ENCODE measurements at regions not wholly inside any gene's neighbourhood (a gene's known extent, or its start where the extent isn't known, plus 50 kb on each side); places are given as distances from the start of the nearest gene placed in this dataset.

DNA sequence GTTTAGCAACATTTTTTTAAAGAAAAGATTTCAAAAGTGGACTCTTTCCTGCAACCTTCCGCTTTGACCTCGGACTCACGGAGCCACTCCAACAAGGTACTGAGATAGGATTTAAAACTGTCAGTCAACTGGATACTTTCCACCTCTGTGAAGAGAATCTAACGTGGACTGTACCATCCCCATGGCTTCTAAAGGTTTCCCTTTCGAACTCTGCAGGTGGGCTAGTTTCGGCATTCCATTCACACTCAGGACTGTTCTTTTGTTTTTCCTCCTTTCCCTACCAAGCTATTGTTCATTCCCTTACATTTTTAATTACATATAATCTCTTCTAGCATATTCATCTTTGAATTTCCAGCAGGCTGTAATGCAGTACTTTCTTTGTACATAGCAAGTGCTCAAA is 88.5 kb upstream of the AKIP1 start:
- Histone ChIP-seq H3K9ac (no peak overlapping the region), H3K36me3 (no peaks in the 10 kb centered on the region), H3K27ac (no peak overlapping the region), H4K20me1 (no peaks in the 10 kb centered on the region), H3K27me3 (no peaks in the 10 kb centered on the region), H3K9me3 (replicated peaks in 1 of 11) (peaks cover 0 to 8% (median 0%) of the 10 kb centered on the region in 11 experiments; a peak in 3 of 22 replicates), H3K4me2 (no peak overlapping the region), H3K4me3 (no peak overlapping the region), H3K4me1 (peaks cover 8 to 19% (median 15%) of the 10 kb centered on the region in 10 experiments)
- TF ChIP-seq Cebpa-rat (IDR thresholded peaks at IDR 0.05), result no peak

DNA sequence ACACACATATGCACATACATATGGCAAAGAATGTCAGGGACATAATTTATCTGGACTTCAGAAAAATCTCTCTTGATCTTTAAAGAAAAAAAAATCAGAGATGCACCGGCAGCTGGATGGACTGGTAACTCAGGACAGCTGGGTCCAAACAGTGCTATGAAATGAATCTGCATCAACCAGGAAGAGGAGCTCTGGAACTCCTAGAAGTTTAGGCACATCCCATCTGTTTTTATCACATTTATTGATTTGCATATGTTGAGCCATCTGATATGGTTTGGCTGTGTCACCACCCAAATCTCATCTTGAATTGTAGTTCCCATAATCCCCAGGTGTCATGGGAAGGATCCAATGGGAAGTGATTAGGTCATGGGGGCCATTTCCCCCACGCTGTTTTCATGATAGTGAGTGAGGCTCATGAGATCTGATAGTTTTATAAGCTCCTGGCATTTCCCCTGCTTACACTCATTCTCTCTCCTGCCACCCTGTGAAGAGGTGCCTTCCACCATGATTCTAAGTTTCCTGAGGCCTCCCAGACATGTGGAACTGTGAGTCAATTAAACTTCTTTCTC is 87.7 kb upstream of the AKIP1 start:
- H3K4me1 ChIP-seq, result peaks cover 16 to 27% (median 23%) of the 10 kb centered on the region in 10 experiments
- no peak overlapping the region for H3K4me2 ChIP-seq
- H4K20me1 ChIP-seq, result no peaks in the 10 kb centered on the region
- no peak overlapping the region for H3K9ac ChIP-seq
- no peak overlapping the region for H3K4me3 ChIP-seq
- H3K9me3 ChIP-seq (replicated peaks in 1 of 11), result peaks cover 0 to 8% (median 0%) of the 10 kb centered on the region in 11 experiments; a peak in 3 of 22 replicates
- H3K27ac ChIP-seq, result no peak overlapping the region
- H3K27me3 ChIP-seq, result no peaks in the 10 kb centered on the region
- no peaks in the 10 kb centered on the region for H3K36me3 ChIP-seq
- TF ChIP-seq Cebpa-rat (IDR thresholded peaks at IDR 0.05), result no peak

DNA sequence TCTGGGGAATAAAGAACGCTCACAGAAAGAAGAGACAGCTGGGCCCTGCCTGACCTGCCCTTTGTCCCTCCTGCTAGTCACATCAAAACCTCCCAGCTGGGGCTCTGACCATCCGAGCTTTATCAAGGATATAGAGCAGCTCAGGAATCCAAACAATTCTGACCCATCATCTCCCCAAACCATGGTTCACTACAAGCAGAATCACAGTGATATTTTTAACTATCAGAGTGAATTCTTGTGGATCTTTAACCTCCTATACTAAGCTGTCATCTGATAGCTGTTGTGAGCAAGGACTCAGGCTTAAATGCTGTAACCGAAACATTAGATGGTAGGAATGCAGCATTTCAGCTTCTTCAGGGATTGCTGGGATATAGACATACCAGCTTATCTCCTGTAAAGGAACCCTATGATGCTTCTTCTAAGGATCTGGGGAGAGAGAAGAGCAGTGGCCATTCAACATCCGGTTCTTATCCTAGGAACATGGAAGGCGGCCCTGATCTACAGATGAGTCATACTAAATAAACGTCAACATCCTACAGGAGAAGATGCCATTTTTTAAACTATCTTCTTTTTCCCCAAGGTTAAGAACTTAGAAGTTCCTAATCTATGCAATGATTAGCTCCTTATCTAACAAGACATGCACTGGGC is 84.7 kb upstream of the AKIP1 start:
- Histone ChIP-seq H3K4me3 (no peak overlapping the region), H4K20me1 (no peaks in the 10 kb centered on the region), H3K9ac (no peak overlapping the region), H3K27ac (no peak overlapping the region), H3K27me3 (no peaks in the 10 kb centered on the region), H3K36me3 (no peaks in the 10 kb centered on the region), H3K4me1 (peaks cover 28 to 57% (median 51%) of the 10 kb centered on the region in 10 experiments), H3K4me2 (peak overlapping the region in 10 of 11 experiments; percentile 16 to 65 (median 51); a peak in 18 of 22 replicates), H3K9me3 (replicated peaks in 1 of 11) (peaks cover 0 to 8% (median 0%) of the 10 kb centered on the region in 11 experiments; a peak in 3 of 22 replicates)
- no peak for TF ChIP-seq Cebpa-rat (IDR thresholded peaks at IDR 0.05)

DNA sequence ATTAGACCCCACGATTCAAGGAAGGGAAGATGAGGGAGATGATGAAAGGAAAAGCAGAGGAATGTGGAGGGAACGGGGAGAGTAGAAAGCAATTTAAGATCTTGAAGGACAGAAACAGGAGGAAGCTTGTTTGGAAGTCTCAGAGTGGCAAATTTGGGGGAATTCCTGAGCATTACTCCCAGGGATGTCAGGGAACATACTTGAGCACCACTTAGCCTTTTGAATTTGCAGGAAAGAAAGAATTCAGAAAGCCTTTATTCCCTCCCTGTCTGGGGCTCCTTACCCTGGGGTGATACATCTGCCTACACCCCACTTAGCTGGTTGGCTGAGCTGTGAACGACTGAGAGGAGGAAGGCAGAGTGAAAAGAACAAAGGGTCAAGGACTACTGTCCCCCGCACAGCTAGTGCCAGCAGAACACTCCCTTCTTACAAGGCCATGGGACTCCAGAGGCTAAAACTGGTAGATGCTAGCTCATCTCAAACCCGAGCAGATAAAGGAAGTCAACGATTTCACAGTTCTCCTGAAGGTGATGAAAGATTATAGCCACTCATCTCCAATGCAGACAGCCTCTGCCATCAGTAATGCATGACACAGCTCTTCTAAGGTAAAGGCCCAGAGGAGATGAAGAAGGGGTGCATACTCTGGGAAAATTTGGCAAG is 84.0 kb upstream of the AKIP1 start:
- H3K27ac ChIP-seq, result no peak overlapping the region
- H3K9me3 ChIP-seq (replicated peaks in 1 of 11), result peaks cover 0 to 8% (median 0%) of the 10 kb centered on the region in 11 experiments; a peak in 3 of 22 replicates
- H3K36me3 ChIP-seq, result no peaks in the 10 kb centered on the region
- peaks cover 35 to 64% (median 59%) of the 10 kb centered on the region in 10 experiments for H3K4me1 ChIP-seq
- peak overlapping the region in 9 of 11 experiments; percentile 2 to 67 (median 64); a peak in 15 of 22 replicates for H3K4me2 ChIP-seq
- TF ChIP-seq Cebpa-rat (IDR thresholded peaks at IDR 0.05), result no peak
- no peaks in the 10 kb centered on the region for H4K20me1 ChIP-seq
- H3K9ac ChIP-seq, result no peak overlapping the region
- no peak overlapping the region for H3K4me3 ChIP-seq
- no peaks in the 10 kb centered on the region for H3K27me3 ChIP-seq

DNA sequence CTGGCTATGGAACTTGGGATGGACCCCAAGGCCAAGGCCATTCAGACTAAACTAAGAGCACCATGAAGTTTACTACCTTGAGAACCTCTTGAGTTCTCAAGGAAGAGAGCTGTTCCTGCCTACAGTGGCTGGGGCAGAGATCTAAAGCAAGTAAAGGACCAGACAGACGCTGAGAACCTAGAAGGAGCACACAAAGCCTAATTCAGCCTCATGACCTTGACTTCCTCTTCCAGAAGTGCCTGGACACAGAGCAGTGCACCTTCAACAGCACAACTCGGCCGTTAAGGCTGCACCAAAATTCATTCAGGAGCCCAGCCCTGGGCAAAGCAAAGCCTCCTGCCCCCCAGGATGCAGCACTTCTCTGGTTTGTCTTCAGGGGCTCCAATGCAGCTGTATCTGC is 82.9 kb upstream of the AKIP1 start:
- H3K9me3 ChIP-seq (replicated peaks in 1 of 11), result peaks cover 0 to 8% (median 0%) of the 10 kb centered on the region in 11 experiments; a peak in 3 of 22 replicates
- TF ChIP-seq Cebpa-rat (IDR thresholded peaks at IDR 0.05), result no peak
- H3K9ac ChIP-seq, result no peak overlapping the region
- H3K27ac ChIP-seq, result peak overlapping the region in 3 of 11 experiments; percentile 7 to 14 (median 8); a peak in 2 of 22 replicates
- no peaks in the 10 kb centered on the region for H3K27me3 ChIP-seq
- peak overlapping the region; percentile 41 to 72 (median 65) for H3K4me2 ChIP-seq
- no peaks in the 10 kb centered on the region for H3K36me3 ChIP-seq
- no peak overlapping the region for H3K4me3 ChIP-seq
- no peaks in the 10 kb centered on the region for H4K20me1 ChIP-seq
- H3K4me1 ChIP-seq, result peaks cover 45 to 75% (median 69%) of the 10 kb centered on the region in 10 experiments

DNA sequence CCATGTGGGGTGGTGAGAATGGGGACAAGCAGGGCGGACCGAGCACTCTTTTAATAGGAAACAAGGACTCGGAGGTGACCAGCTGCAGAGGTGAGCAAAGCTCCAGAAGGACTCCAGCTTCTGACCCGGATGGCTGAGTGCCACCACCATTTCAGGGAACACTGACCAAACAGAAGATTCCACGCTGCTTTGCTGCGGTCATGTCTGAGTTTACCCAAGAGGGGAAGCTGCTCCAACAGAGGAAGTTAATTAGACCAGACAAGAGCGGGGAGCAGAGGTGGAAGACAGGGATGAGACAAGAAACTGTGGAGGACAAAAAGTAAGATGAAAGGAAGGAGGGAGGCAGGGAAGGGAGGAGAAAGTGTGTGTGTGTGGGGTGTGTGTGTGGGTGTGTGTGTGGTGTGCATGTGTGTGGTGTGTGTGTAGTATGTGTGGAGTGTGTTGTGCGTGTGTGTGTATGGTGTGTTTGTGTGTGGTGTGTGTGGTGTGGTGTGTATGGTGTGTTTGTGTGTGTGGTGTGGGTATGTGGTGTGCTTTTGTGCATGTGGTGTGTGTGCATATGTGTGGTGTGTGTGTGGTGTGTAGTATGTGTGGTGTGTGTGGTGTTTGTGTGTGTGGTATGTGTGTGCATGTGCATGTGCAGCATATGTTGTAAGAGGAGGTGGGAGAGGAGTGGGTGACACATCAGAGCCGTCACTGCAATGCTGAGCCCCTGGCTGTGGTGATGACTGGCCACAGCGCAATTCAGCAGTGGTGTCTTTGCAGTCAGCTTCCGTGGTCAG is 82.2 kb upstream of the AKIP1 start:
- Histone ChIP-seq H3K27ac (peak overlapping the region in 3 of 11 experiments; percentile 7 to 14 (median 8); a peak in 2 of 22 replicates), H3K9ac (no peak overlapping the region), H3K4me1 (peaks cover 52 to 82% (median 76%) of the 10 kb centered on the region in 10 experiments), H3K4me3 (no peak overlapping the region), H3K4me2 (peak overlapping the region; percentile 41 to 72 (median 65)), H3K9me3 (replicated peaks in 1 of 11) (peaks cover 0 to 8% (median 0%) of the 10 kb centered on the region in 11 experiments; a peak in 3 of 22 replicates), H3K36me3 (no peaks in the 10 kb centered on the region), H4K20me1 (no peaks in the 10 kb centered on the region), H3K27me3 (no peaks in the 10 kb centered on the region)
- TF ChIP-seq Cebpa-rat (IDR thresholded peaks at IDR 0.05), result no peak

DNA sequence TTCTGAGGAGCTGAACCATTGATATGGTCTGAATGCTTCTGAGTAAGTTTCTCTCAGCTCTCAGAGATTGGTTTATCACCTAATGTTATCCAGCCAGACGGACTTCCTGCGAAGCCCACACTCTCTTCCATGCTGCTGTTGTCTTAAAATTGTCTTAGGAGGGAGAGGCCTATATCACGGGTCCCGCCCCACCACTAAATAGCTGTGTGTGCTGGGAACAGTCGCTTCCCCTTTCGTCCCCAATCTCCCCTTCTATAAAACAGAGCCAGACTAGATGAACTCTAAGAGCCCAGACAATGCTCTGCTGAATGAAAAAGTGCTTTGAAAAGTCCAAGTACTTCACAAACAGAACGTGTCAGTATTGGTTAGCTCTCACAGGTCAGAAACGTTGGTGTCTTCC is 81.4 kb upstream of the AKIP1 start:
- Histone ChIP-seq H4K20me1 (no peaks in the 10 kb centered on the region), H3K27me3 (no peaks in the 10 kb centered on the region), H3K4me3 (no peak overlapping the region), H3K4me1 (peaks cover 54 to 90% (median 84%) of the 10 kb centered on the region in 10 experiments), H3K9me3 (replicated peaks in 1 of 11) (peaks cover 0 to 3% (median 0%) of the 10 kb centered on the region in 11 experiments; a peak in 3 of 22 replicates), H3K27ac (no peak overlapping the region), H3K36me3 (no peaks in the 10 kb centered on the region), H3K9ac (no peak overlapping the region), H3K4me2 (peak overlapping the region; percentile 24 to 73 (median 65); a peak in 18 of 22 replicates)
- TF ChIP-seq Cebpa-rat (IDR thresholded peaks at IDR 0.05), result no peak

DNA sequence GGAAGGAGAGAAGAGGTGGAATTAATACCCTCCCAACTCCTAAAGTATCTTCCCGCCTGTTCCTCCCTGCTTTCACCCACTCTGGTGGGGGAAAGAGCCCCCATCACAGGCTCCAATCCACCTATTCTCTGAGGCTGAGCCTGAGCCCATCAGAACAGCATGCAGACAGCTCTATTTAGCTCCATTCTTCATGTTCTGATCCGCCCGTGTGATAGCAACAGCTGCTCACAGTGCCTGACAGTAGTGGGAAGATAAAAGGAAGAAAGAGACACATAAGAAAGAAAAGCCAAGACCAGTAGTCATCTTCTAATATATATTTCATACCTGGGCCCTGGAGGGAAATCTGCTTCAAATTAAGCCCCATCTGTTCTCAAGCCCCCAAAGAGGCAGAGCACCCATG is 80.3 kb upstream of the AKIP1 start:
- Histone ChIP-seq H3K27me3 (no peaks in the 10 kb centered on the region), H3K4me1 (peaks cover 54 to 91% (median 88%) of the 10 kb centered on the region in 10 experiments), H3K9me3 (replicated peaks in 1 of 11) (no peaks in the 10 kb centered on the region), H3K9ac (no peak overlapping the region), H3K4me3 (no peak overlapping the region), H4K20me1 (no peaks in the 10 kb centered on the region), H3K27ac (0 out of 22 replicates have a peak overlapping the region, but pooled peaks of 1 of the 11 experiments have one; percentile 87), H3K4me2 (peak overlapping the region in 9 of 11 experiments; percentile 73 to 95 (median 88); a peak in 16 of 22 replicates), H3K36me3 (no peaks in the 10 kb centered on the region)
- TF ChIP-seq Cebpa-rat (IDR thresholded peaks at IDR 0.05), result no peak

Measured in BLaER1 treated with 17β-estradiol and CSF1 and Interleukin-3, amounts not matched to agents 10 nM and 100 nM (cell line).